GM21717 (cell line): ENCODE measurements at regions not wholly inside any gene's neighbourhood (a gene's known extent, or its start where the extent isn't known, plus 50 kb on each side); places are given as distances from the start of the nearest gene placed in this dataset.
"Not testable (repeated sequence)": the region's sequence is repeated elsewhere in the genome, so short reads cannot be mapped to it uniquely, and the experiment has no call there.

Experiments
- ATAC-seq: cut with Tn5 transposase; IDR thresholded peaks from one replicate; pipeline ENCODE4 v1.9.1; 2021; ENCODE audit warnings: mild to moderate bottlenecking, moderate library complexity; ENCODE audit not compliant: unreplicated experiment

- ATAC-seq = no peak
These were observed 1617.1 kb downstream of the PCDH9 start for GRCh38 chr13:65613004-65613403.

GRCh38 chr13:65609350-65609749, 1620.8 kb downstream of the PCDH9 start:
- ATAC-seq = no peak

GRCh38 chr13:65606622-65607021, 1623.5 kb downstream of the PCDH9 start:
- no peak for ATAC-seq

GRCh38 chr13:65605396-65605795, 1624.7 kb downstream of the PCDH9 start:
- ATAC-seq = no peak

GRCh38 chr13:65603160-65603559, 1627.0 kb downstream of the PCDH9 start:
- ATAC-seq = no peak

GRCh38 chr13:65601855-65602254, 1628.3 kb downstream of the PCDH9 start:
- no peak for ATAC-seq

- ATAC-seq = no peak
These were observed 1629.4 kb downstream of the PCDH9 start for GRCh38 chr13:65600702-65601101.

- no peak for ATAC-seq
These were observed 1632.0 kb downstream of the PCDH9 start for GRCh38 chr13:65597839-65598818.

- no peak for ATAC-seq
These were observed 1634.2 kb downstream of the PCDH9 start for GRCh38 chr13:65595916-65596315.

- no peak for ATAC-seq
These were observed 1635.8 kb downstream of the PCDH9 start for GRCh38 chr13:65594298-65594781.

GRCh38 chr13:65593298-65593874, 1636.8 kb downstream of the PCDH9 start:
- ATAC-seq = no peak

- ATAC-seq = no peak
These were observed 1637.4 kb downstream of the PCDH9 start for GRCh38 chr13:65592731-65593130.

- ATAC-seq = no peak
These were observed 1644.8 kb downstream of the PCDH9 start for GRCh38 chr13:65585346-65585745.

- ATAC-seq = no peak
These were observed 1646.0 kb downstream of the PCDH9 start for GRCh38 chr13:65584126-65584525.

- no peak for ATAC-seq
These were observed 1648.0 kb downstream of the PCDH9 start for GRCh38 chr13:65582160-65582559.

- ATAC-seq = not testable (repeated sequence)
These were observed 1665.6 kb downstream of the PCDH9 start for GRCh38 chr13:65564561-65564960.

GRCh38 chr13:65562305-65562704, 1667.8 kb downstream of the PCDH9 start:
- ATAC-seq = no peak

GRCh38 chr13:65560936-65561335, 1669.2 kb downstream of the PCDH9 start:
- no peak for ATAC-seq

GRCh38 chr13:65555962-65556361, 1674.2 kb downstream of the PCDH9 start:
- ATAC-seq = no peak

GRCh38 chr13:65553096-65553727, 1676.9 kb downstream of the PCDH9 start:
- no peak for ATAC-seq

GRCh38 chr13:65551208-65551607, 1678.9 kb downstream of the PCDH9 start:
- ATAC-seq = no peak

GRCh38 chr13:65540175-65540574, 1690.0 kb downstream of the PCDH9 start:
- ATAC-seq = no peak
